COLO829 (cell line): ENCODE measurements at regions not wholly inside any gene's neighbourhood (a gene's known extent, or its start where the extent isn't known, plus 50 kb on each side); places are given as distances from the start of the nearest gene placed in this dataset.

Experiments
- DNase-seq: peaks from one replicate; pipeline ENCODE4 v3.0.0; 2012; ENCODE audit warnings: low spot score

GRCh38 chr18:23342506-23342905 lies 110.6 kb upstream of the RIOK3 start:
- DNase-seq = no peak

GRCh38 chr18:23350188-23350587 lies 102.9 kb upstream of the RIOK3 start:
- no peak for DNase-seq

GRCh38 chr18:23351521-23351920 lies 101.6 kb upstream of the RIOK3 start:
- no peak for DNase-seq

- no peak for DNase-seq
Measured at GRCh38 chr18:23352042-23352441, 101.0 kb upstream of the RIOK3 start.

- DNase-seq = no peak
Measured at GRCh38 chr18:23353459-23353858, 99.6 kb upstream of the RIOK3 start.

GRCh38 chr18:23354625-23355024 lies 98.5 kb upstream of the RIOK3 start:
- no peak for DNase-seq

- no peak for DNase-seq
Measured at GRCh38 chr18:23355206-23355605, 97.9 kb upstream of the RIOK3 start.

- DNase-seq = no peak
Measured at GRCh38 chr18:23356424-23356823, 96.7 kb upstream of the RIOK3 start.

GRCh38 chr18:23356915-23357601 lies 96.0 kb upstream of the RIOK3 start:
- no peak for DNase-seq

- no peak for DNase-seq
Measured at GRCh38 chr18:23357996-23358594, 95.0 kb upstream of the RIOK3 start.

GRCh38 chr18:23359421-23359820 lies 93.7 kb upstream of the RIOK3 start:
- no peak for DNase-seq

GRCh38 chr18:23363865-23364570 lies 89.1 kb upstream of the RIOK3 start:
- DNase-seq = no peak

- no peak for DNase-seq
Measured at GRCh38 chr18:23365602-23366001, 87.5 kb upstream of the RIOK3 start.

GRCh38 chr18:23369266-23369665 lies 83.8 kb upstream of the RIOK3 start:
- peak; percentile 10 for DNase-seq

- no peak for DNase-seq
Measured at GRCh38 chr18:23373570-23373969, 79.5 kb upstream of the RIOK3 start.

GRCh38 chr18:23377669-23378301 lies 75.3 kb upstream of the RIOK3 start:
- DNase-seq = peak; percentile 64

- no peak for DNase-seq
Measured at GRCh38 chr18:23378302-23378686, 74.8 kb upstream of the RIOK3 start.

GRCh38 chr18:23380001-23380550 lies 73.0 kb upstream of the RIOK3 start:
- DNase-seq = no peak

GRCh38 chr18:23380817-23381216 lies 72.3 kb upstream of the RIOK3 start:
- no peak for DNase-seq

GRCh38 chr18:23383494-23383893 lies 69.6 kb upstream of the RIOK3 start:
- DNase-seq = no peak

- DNase-seq = no peak
Measured at GRCh38 chr18:23384778-23385736, 68.0 kb upstream of the RIOK3 start.
